Fibroblast of lung (primary cell): ENCODE measurements at regions not wholly inside any gene's neighbourhood (a gene's known extent, or its start where the extent isn't known, plus 50 kb on each side); places are given as distances from the start of the nearest gene placed in this dataset.

ENCODE experiments used
- EZH2 ChIP-seq: IDR thresholded peaks from 2 replicates; pipeline ENCODE4 v1.5.1; 2012; ENCODE audit warnings: low read length, control low read depth, mild to moderate bottlenecking; ENCODE audit errors: missing control alignments
- TF ChIP-seq, protein P1 (sequence below), 2 donors: IDR thresholded peaks in 1 of 2; conservative IDR thresholded peaks in 1 of 2; 1 replicate in 1 of 2; 2 replicates in 1 of 2; pipeline ENCODE4 v1.5.1; 2011 to 2012; ENCODE audit warnings: low read length in 2 of 2, control low read depth in 1 of 2, inconsistent platforms in 1 of 2, low read depth in 1 of 2, mild to moderate bottlenecking in 1 of 2

DNA sequence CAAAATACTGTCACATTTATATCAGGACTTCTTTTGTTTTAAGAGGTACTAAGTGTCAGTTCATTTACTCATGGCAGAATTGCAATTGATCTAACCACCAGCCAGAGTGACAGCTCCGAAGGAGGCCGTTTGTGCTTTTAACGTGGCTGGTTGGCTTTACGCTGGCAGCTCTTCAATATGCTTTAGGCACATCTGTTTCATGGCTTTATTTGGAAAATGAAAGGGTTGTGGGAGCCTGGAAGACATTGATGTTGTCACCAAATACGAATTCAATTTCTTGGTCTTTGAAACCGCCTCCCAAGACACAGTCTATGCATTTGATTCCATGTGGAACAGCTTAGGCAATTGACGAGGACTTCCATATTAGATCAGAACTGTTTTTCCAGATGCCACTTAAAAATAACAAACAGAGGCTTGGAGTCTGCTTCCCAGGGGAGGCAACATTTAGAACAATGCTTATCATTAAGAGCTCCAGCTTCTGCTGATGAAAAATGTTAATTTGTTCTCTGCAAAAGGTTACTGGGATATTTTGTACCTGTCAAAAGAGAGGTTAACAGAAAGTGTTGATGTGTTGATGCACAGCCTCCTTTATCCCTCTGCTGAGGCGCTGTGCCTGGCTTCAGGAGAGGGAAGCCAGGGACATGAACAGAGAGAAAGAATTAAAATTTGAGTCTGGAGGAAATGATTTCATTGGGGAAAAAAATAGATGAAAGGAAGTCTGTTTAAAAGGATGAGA is 64.0 kb upstream of the TNFRSF19 start:
- TF ChIP-seq, protein P1, sequence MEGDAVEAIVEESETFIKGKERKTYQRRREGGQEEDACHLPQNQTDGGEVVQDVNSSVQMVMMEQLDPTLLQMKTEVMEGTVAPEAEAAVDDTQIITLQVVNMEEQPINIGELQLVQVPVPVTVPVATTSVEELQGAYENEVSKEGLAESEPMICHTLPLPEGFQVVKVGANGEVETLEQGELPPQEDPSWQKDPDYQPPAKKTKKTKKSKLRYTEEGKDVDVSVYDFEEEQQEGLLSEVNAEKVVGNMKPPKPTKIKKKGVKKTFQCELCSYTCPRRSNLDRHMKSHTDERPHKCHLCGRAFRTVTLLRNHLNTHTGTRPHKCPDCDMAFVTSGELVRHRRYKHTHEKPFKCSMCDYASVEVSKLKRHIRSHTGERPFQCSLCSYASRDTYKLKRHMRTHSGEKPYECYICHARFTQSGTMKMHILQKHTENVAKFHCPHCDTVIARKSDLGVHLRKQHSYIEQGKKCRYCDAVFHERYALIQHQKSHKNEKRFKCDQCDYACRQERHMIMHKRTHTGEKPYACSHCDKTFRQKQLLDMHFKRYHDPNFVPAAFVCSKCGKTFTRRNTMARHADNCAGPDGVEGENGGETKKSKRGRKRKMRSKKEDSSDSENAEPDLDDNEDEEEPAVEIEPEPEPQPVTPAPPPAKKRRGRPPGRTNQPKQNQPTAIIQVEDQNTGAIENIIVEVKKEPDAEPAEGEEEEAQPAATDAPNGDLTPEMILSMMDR (conservative IDR thresholded peaks at IDR 0.05 in 1 of 2, IDR thresholded peaks at IDR 0.05 in 1 of 2; ENCODE audit: low read depth in 1 of 2, low read length in 2 of 2), result no peak
- TF ChIP-seq EZH2, result no peak
